ENCODE measurements at regions not wholly inside any gene's neighbourhood (a gene's known extent, or its start where the extent isn't known, plus 50 kb on each side); places are given as distances from the start of the nearest gene placed in this dataset.

DNA sequence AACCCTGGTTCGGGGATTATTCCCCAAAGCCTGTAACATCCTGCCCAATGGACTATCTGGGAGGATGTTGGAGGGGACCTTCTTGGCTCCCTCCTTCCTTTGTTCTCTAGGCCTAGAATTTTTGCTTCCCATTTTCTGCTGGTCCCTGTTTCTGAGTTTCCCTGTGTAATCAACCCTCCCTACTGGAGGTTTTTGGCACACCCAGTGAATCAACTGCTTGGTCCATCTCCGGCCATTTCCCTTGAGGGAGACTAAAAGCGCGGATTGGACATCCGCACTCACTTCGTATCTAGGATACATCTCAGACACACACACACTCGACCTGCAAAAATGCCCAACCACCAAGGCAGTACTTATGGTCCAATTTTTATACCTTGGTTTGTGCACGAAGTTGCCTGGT lies 108.2 kb upstream of the MAGEE2 start (continued):
- no peak for TF ChIP-seq ZNF674 (CRISPR knock-in tag; IDR thresholded peaks at IDR 0.05; ENCODE audit: low read depth)

DNA sequence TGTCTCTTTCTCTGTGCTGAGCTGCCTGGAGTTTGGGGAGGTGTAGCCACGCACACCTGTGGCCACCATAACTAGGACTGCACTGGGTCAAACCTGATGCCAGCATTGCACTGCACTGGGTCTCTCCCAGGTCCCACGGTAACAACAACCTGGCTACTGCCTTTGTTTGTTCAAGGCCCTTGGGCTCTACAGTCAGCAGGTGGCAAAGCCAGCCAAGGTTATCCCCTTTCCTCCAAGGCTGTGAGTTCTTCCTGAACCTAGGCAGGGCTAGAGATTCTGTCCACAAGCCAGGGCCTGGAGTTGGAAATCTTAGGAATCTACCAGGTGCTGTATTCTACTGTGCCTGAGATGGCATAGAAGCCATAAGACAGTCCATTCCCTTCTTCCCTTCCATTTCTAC lies 126.7 kb upstream of the MAGEE2 start:
- ATAC-seq, result no peak
- H3K36me3 ChIP-seq (replicated peaks in 1 of 2; ENCODE audit: control insufficient read depth in 1 of 2, insufficient read depth in 2 of 2, low read length in 2 of 2), result no peaks in the 10 kb centered on the region
- in situ Hi-C loops (cut with HindIII; ENCODE audit: extremely low pct_ligation_motif_present, low pct_unique_long_range_greater_than_20kb), result no loop called here

More for the DNA sequence above, 126.7 kb upstream of the MAGEE2 start:
- DNase-seq (ENCODE audit: low spot score) (no peak), FAIRE-seq (no peak)
- no peak overlapping the region for H3K4me3 ChIP-seq (replicated peaks in 1 of 3; ENCODE audit: insufficient read depth in 1 of 3, low read depth in 2 of 3, low read length in 3 of 3)
- intact Hi-C loops (cut with micrococcal nuclease; ENCODE audit: unreplicated experiment), result no loop called here
- ChIA-PET CTCF (ENCODE audit: low intra/inter-chr PET ratio, low total read pairs) (no interaction called here), POLR2A (no interaction called here)
- no peak overlapping the region for H3K27ac ChIP-seq (ENCODE audit: extremely low read length, insufficient read depth, low read length)
- H3K9me3 ChIP-seq (ENCODE audit: low read length), result no peaks in the 10 kb centered on the region
- no peaks in the 10 kb centered on the region for H3K27me3 ChIP-seq (ENCODE audit: control insufficient read depth in 1 of 2, insufficient read depth in 2 of 2, low read length in 2 of 2)
- no peaks in the 10 kb centered on the region for H3K79me2 ChIP-seq (ENCODE audit: insufficient read depth, low read length)
- no TSS peak for BruUV-seq (replicated peaks)
- H3K4me1 ChIP-seq (ENCODE audit: insufficient read depth, low read length), result no peaks in the 10 kb centered on the region
- no peak for TF ChIP-seq RCOR2 (CRISPR knock-in tag; IDR thresholded peaks at IDR 0.05)
- TF ChIP-seq HNRNPUL1 (IDR thresholded peaks at IDR 0.05; ENCODE audit: low read depth, low read length), result no peak
- TF ChIP-seq FOSL2 (CRISPR knock-in tag; IDR thresholded peaks at IDR 0.05), result no peak
- no peak for TF ChIP-seq LCORL (IDR thresholded peaks at IDR 0.05)
- TF ChIP-seq LCORL (CRISPR knock-in tag; IDR thresholded peaks at IDR 0.05), result no peak
- TF ChIP-seq IRF2 (CRISPR knock-in tag; IDR thresholded peaks at IDR 0.05), result no peak
- TF ChIP-seq, protein P1, sequence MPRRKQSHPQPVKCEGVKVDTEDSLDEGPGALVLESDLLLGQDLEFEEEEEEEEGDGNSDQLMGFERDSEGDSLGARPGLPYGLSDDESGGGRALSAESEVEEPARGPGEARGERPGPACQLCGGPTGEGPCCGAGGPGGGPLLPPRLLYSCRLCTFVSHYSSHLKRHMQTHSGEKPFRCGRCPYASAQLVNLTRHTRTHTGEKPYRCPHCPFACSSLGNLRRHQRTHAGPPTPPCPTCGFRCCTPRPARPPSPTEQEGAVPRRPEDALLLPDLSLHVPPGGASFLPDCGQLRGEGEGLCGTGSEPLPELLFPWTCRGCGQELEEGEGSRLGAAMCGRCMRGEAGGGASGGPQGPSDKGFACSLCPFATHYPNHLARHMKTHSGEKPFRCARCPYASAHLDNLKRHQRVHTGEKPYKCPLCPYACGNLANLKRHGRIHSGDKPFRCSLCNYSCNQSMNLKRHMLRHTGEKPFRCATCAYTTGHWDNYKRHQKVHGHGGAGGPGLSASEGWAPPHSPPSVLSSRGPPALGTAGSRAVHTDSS (CRISPR knock-in tag; conservative IDR thresholded peaks at IDR 0.05), result no peak
- no peak for TF ChIP-seq ZBTB42 (CRISPR knock-in tag; IDR thresholded peaks at IDR 0.05)
- TF ChIP-seq MIER2 (CRISPR knock-in tag; IDR thresholded peaks at IDR 0.05), result no peak
- TF ChIP-seq SNAPC2 (CRISPR knock-in tag; IDR thresholded peaks at IDR 0.05), result no peak
- TF ChIP-seq FIP1L1 (IDR thresholded peaks at IDR 0.05; ENCODE audit: borderline replicate concordance, insufficient read depth, low read depth, low read length), result no peak
- no peak for TF ChIP-seq DR1 (CRISPR knock-in tag; IDR thresholded peaks at IDR 0.05)
- no peak for TF ChIP-seq PAWR (CRISPR knock-in tag; IDR thresholded peaks at IDR 0.05; ENCODE audit: borderline replicate concordance)
- TF ChIP-seq ZNF10 (CRISPR knock-in tag; IDR thresholded peaks at IDR 0.05; ENCODE audit: borderline replicate concordance, low read depth), result no peak
- WGBS (ENCODE audit: low lambda C conversion rate), result no CpG with 5 or more reads among the region's 2 CpGs
- H4K20me1 ChIP-seq (ENCODE audit: insufficient read depth, low read length), result no peaks in the 10 kb centered on the region
- no peak overlapping the region for H2AFZ ChIP-seq (ENCODE audit: low read length)
- no peak overlapping the region for H3K4me2 ChIP-seq (ENCODE audit: low read depth, low read length)
- no peak overlapping the region for H3K9ac ChIP-seq (ENCODE audit: insufficient read depth, low read depth, low read length)

All from HepG2 (cell line).